Liver (tissue), 3 donors: ENCODE measurements at regions not wholly inside any gene's neighbourhood (a gene's known extent, or its start where the extent isn't known, plus 50 kb on each side); places are given as distances from the start of the nearest gene placed in this dataset.

Experiments used
- CTCF ChIP-seq: fragments of 150-350 bp; IDR thresholded peaks from 2 replicates; pipeline ENCODE4 v1.5.1; 2017; ENCODE audit warnings: improper control_type of control experiment, low read depth, low read length; ENCODE audit not compliant: missing input control
- RAD21 ChIP-seq, 2 donors: IDR thresholded peaks; 2 replicates each; pipeline ENCODE4 v1.6.1; 2016; ENCODE audit warnings: antibody characterized with exemption in 2 of 2, mild to moderate bottlenecking in 2 of 2
- donor health status: healthy.
- donor health status: healthy.

GRCh38 chr1:13994386-13994785 is 294.4 kb downstream of the PRDM2 start:
- TF ChIP-seq CTCF (no peak), RAD21 (IDR thresholded peaks at IDR 0.05) (no peak)
